K562 (cell line): ENCODE measurements at regions not wholly inside any gene's neighbourhood (a gene's known extent, or its start where the extent isn't known, plus 50 kb on each side); places are given as distances from the start of the nearest gene placed in this dataset.
A peak's percentile ranks its signal among the peaks of the same experiment; 100 is the strongest.

ENCODE experiments used
- ATAC-seq: fragments of 200-7000 bp; cut with Tn5 transposase; 3 replicates; pipeline ENCODE4 v1.9.1; 2020; ENCODE audit warnings: moderate library complexity
- BruUV-seq: library from RNA; stranded (reverse); fragments of 400-500 nt; replicated peaks from 2 replicates; lab custom pipeline; 2021; lab: Mats Ljungman, UMichigan
- CTCF ChIA-PET: fragments of 300-600 bp; formaldehyde crosslinking; extraction: SDS; loops from one replicate; lab custom pipeline; 2021; ENCODE audit warnings: low intra/inter-chr PET ratio; lab: Yijun Ruan, JAX
- POLR2A ChIA-PET: fragments of 300-600, 350-650 bp; sonication (Branson Sonifier 250); formaldehyde crosslinking; extraction: SDS; loops from one replicate; lab custom pipeline; 2021; ENCODE audit warnings: antibody characterized with exemption, inconsistent platforms; lab: Yijun Ruan, JAX
- DNase-seq, 4 experiments: peaks; one replicate each; pipeline versions ENCODE4 v3.0.0 to v3.0.0-alpha.2; 2011 to 2018; ENCODE audit warnings: low spot score in 3 of 4, mixed read lengths in 3 of 4; ENCODE audit errors: extremely low read depth in 1 of 4
- FAIRE-seq: peaks from 2 replicates; lab custom pipeline; 2011; peaks lifted over from hg19 to GRCh38; lab: Jason Lieb, UNC
- H2AFZ ChIP-seq: 2 replicates; pipeline ENCODE4 v1.6.0; 2011; ENCODE audit warnings: low read depth, low read length, control low read depth, inconsistent platforms
- H3K27ac ChIP-seq: fragments of 200-600 bp; 3 replicates; pipeline ENCODE4 v1.8.0; 2011; ENCODE audit warnings: low read depth, mild to moderate bottlenecking, control low read depth, inconsistent platforms, low read length, moderate library complexity, mixed read lengths; ENCODE audit errors: extremely low read depth
- H3K27me3 ChIP-seq, 2 experiments: fragments of 300-600 bp in 1 of 2; 2 replicates in 1 of 2; 3 replicates in 1 of 2; pipeline versions ENCODE4 v1.6.0 to v1.8.0; 2011; ENCODE audit warnings: inconsistent platforms in 2 of 2, low read length in 2 of 2, mild to moderate bottlenecking in 1 of 2, mixed read lengths in 1 of 2, moderate library complexity in 1 of 2; ENCODE audit not compliant: control insufficient read depth in 2 of 2, insufficient read depth in 2 of 2
- H3K36me3 ChIP-seq: fragments of 300-600 bp; 3 replicates; pipeline ENCODE4 v1.8.0; 2011; ENCODE audit warnings: mild to moderate bottlenecking, low read length, inconsistent platforms; ENCODE audit not compliant: control insufficient read depth, insufficient read depth
- H3K4me1 ChIP-seq, 2 experiments: fragments of 200-600 bp in 1 of 2; replicated peaks in 1 of 2; 2 replicates in 1 of 2; 3 replicates in 1 of 2; pipeline versions ENCODE4 v1.5.1 to v1.8.0; 2011; ENCODE audit warnings: inconsistent platforms in 2 of 2, low read length in 2 of 2, mild to moderate bottlenecking in 1 of 2, mixed read lengths in 1 of 2, moderate library complexity in 1 of 2; ENCODE audit not compliant: control insufficient read depth in 2 of 2, insufficient read depth in 2 of 2
- H3K4me2 ChIP-seq: 2 replicates; pipeline ENCODE4 v1.6.1; 2011; ENCODE audit warnings: low read length, control low read depth, inconsistent platforms, mixed read lengths; ENCODE audit not compliant: insufficient read depth
- H3K4me3 ChIP-seq: fragments of 200-600 bp; sonication (generic), shearing (Covaris generic); 2 replicates; pipeline ENCODE4 v1.5.1; 2016; ENCODE audit warnings: control low read depth, inconsistent platforms
- H3K79me2 ChIP-seq: fragments of 200-600 bp; 3 replicates; pipeline ENCODE4 v1.8.0; 2011; ENCODE audit warnings: low read length, inconsistent platforms; ENCODE audit not compliant: control insufficient read depth, insufficient read depth
- H3K9ac ChIP-seq, 2 experiments: 2 replicates each; pipeline versions ENCODE4 v1.6.0 to v1.6.1; 2011; ENCODE audit warnings: low read depth in 2 of 2, low read length in 2 of 2, control low read depth in 1 of 2, inconsistent platforms in 1 of 2, mild to moderate bottlenecking in 1 of 2, mixed read lengths in 1 of 2; ENCODE audit not compliant: insufficient read depth in 1 of 2
- H3K9me1 ChIP-seq: one replicate; pipeline ENCODE4 v1.6.0; 2011; ENCODE audit warnings: inconsistent platforms, mild to moderate bottlenecking, low read length, moderate library complexity; ENCODE audit not compliant: control insufficient read depth, insufficient read depth
- H3K9me3 ChIP-seq: replicated peaks from 2 replicates; pipeline ENCODE4 v1.5.1; 2011; ENCODE audit warnings: low read depth, low read length, inconsistent platforms; ENCODE audit not compliant: control insufficient read depth, insufficient read depth
- H4K20me1 ChIP-seq: replicated peaks from 2 replicates; pipeline ENCODE4 v1.6.1; 2011; ENCODE audit warnings: low read length, inconsistent platforms, mixed read lengths; ENCODE audit not compliant: control insufficient read depth, insufficient read depth
- E2F4 ChIP-seq: sonication (generic); formaldehyde crosslinking; IDR thresholded peaks from 2 replicates; pipeline ENCODE4 v1.8.0; 2022; ENCODE audit warnings: mild to moderate bottlenecking, low read depth, missing genetic modification reagents
- EHMT2 ChIP-seq: fragments of 450-650 bp; IDR thresholded peaks from 2 replicates; pipeline ENCODE4 v1.6.1; 2018; ENCODE audit warnings: antibody characterized with exemption
- HBP1 ChIP-seq: fragments of 450-650 bp; formaldehyde crosslinking; IDR thresholded peaks from 2 replicates; pipeline ENCODE4 v1.4.0; 2022; ENCODE audit warnings: missing genetic modification characterization
- HMBOX1 ChIP-seq: sonication (generic); IDR thresholded peaks from 2 replicates; pipeline ENCODE4 v1.6.1; 2016
- KAT7 ChIP-seq: sonication (generic); formaldehyde crosslinking; IDR thresholded peaks from 2 replicates; pipeline ENCODE4 v1.8.0; 2022; ENCODE audit warnings: missing genetic modification reagents, mild to moderate bottlenecking, borderline replicate concordance
- KDM2B ChIP-seq: fragments of 250-450 bp; sonication (Bioruptor Pico); IDR thresholded peaks from 2 replicates; pipeline ENCODE4 v1.8.0; 2021; ENCODE audit warnings: mild to moderate bottlenecking, moderate library complexity
- MYC ChIP-seq, 2 experiments: fragments of 250-450 bp in 1 of 2; sonication (Bioruptor Pico) in 1 of 2; IDR thresholded peaks; 2 replicates each; pipeline versions ENCODE4 v1.5.1 to v1.6.1; 2012 to 2021; ENCODE audit warnings: low read depth in 2 of 2, borderline replicate concordance in 1 of 2, improper control_type of control experiment in 1 of 2, low read length in 1 of 2, mild to moderate bottlenecking in 1 of 2, moderate library complexity in 1 of 2
- NCOA4 ChIP-seq: fragments of 450-650 bp; IDR thresholded peaks from 2 replicates; pipeline ENCODE4 v1.6.1; 2018; ENCODE audit warnings: mild to moderate bottlenecking; ENCODE audit not compliant: partially characterized antibody
- NR3C1 ChIP-seq: sonication (generic); formaldehyde crosslinking; IDR thresholded peaks from 2 replicates; pipeline ENCODE4 v1.8.1; 2022; ENCODE audit warnings: missing genetic modification reagents
- NR4A1 ChIP-seq, 2 experiments: fragments of 250-450 bp in 1 of 2; fragments of 450-650 bp in 1 of 2; sonication (Bioruptor Pico) in 1 of 2; IDR thresholded peaks; 2 replicates each; pipeline versions ENCODE4 v1.4.0 to v1.6.1; 2016 to 2020; ENCODE audit warnings: mild to moderate bottlenecking in 2 of 2, missing compliant biosample characterization in 1 of 2, missing genetic modification characterization in 1 of 2, moderate library complexity in 1 of 2
- NRF1 ChIP-seq, 2 experiments: fragments of 450-650 bp; IDR thresholded peaks in 1 of 2; conservative IDR thresholded peaks in 1 of 2; 2 replicates each; pipeline ENCODE4 v1.6.1; 2014; ENCODE audit warnings: mild to moderate bottlenecking in 2 of 2
- PTTG1 ChIP-seq: fragments of 450-650 bp; IDR thresholded peaks from 2 replicates; pipeline ENCODE4 v1.6.1; 2016; ENCODE audit warnings: low read depth, mild to moderate bottlenecking, missing genetic modification characterization, missing compliant biosample characterization
- RHOXF2B ChIP-seq: fragments of 250-450 bp; sonication (Bioruptor Pico); conservative IDR thresholded peaks from 2 replicates; pipeline ENCODE4 v1.5.1; 2021
- XRCC5 ChIP-seq: fragments of 200-400 bp; formaldehyde crosslinking; IDR thresholded peaks from 2 replicates; pipeline ENCODE4 v1.6.1; 2017; ENCODE audit warnings: low read depth, mild to moderate bottlenecking, low read length
- ZBTB7A ChIP-seq: IDR thresholded peaks from 2 replicates; pipeline ENCODE4 v1.6.1; 2011; ENCODE audit warnings: low read depth, mild to moderate bottlenecking, low read length, moderate library complexity, borderline replicate concordance; ENCODE audit not compliant: control insufficient read depth
- ZBTB8A ChIP-seq: fragments of 450-650 bp; IDR thresholded peaks from 2 replicates; pipeline ENCODE4 v1.6.1; 2018; ENCODE audit warnings: mild to moderate bottlenecking, moderate library complexity; ENCODE audit not compliant: partially characterized antibody
- ZNF41 ChIP-seq: fragments of 250-450 bp; sonication (Bioruptor Pico); conservative IDR thresholded peaks from 2 replicates; pipeline ENCODE4 v1.4.0; 2020; ENCODE audit warnings: mild to moderate bottlenecking
- WGBS: fragments of 100-300 bp; shearing (Covaris generic); methylation state at CpG from one replicate; pipeline ENCODE4 v1.1.6; 2016; ENCODE audit warnings: low coverage, mixed read lengths; ENCODE audit not compliant: insufficient coverage; ENCODE audit errors: missing lambda C conversion rate; 5-methylcytosine and 5-hydroxymethylcytosine counted together
- in situ Hi-C: fragments of 300-500 bp; cut with MboI; formaldehyde crosslinking; loops from 4 replicates; pipeline ENCODE4 v1.15.0; 2018; ENCODE audit warnings: inconsistent platforms, mixed read lengths
- intact Hi-C: fragments of 100-400 bp; cut with micrococcal nuclease; formaldehyde crosslinking; loops from 2 replicates; pipeline ENCODE4 v1.14.2; 2022

- Histone ChIP-seq H3K4me1 (no peaks in the 10 kb centered on the region; a peak in 1 of 5 replicates), H3K27ac (no peak overlapping the region), H3K9me3 (peaks cover 2% of the 10 kb centered on the region; the same call in 1 of the 2 replicates), H3K9me1 (no peaks in the 10 kb centered on the region), H3K27me3 (no peaks in the 10 kb centered on the region), H3K4me2 (no peak overlapping the region), H3K4me3 (no peak overlapping the region), H2AFZ (0 out of 2 replicates have a peak overlapping the region, but pooled peaks have one; percentile 13), H3K9ac (no peak overlapping the region), H4K20me1 (no peaks in the 10 kb centered on the region), H3K79me2 (no peaks in the 10 kb centered on the region), H3K36me3 (no peaks in the 10 kb centered on the region)
- intact Hi-C loops (no loop called here), in situ Hi-C loops (no loop called here)
- ATAC-seq: no peak
- ChIA-PET CTCF (no interaction called here), POLR2A (interaction anchor here (1.4 kb wide), 1 partner anchor 14 kb away, joined by 5 read pairs; no protein-coding TSS in a partner anchor)
- DNase-seq: no peak
- WGBS: 42% methylated on average over 3 of the region's 3 CpGs
- TF ChIP-seq EHMT2: no peak
- TF ChIP-seq RHOXF2B: no peak
- no peak for TF ChIP-seq ZBTB7A
- TF ChIP-seq HBP1 (CRISPR knock-in tag): no peak
- TF ChIP-seq MYC (IDR thresholded peaks at IDR 0.05; ENCODE audit: low read depth, low read length): no peak
- TF ChIP-seq MYC (CRISPR knock-in tag; IDR thresholded peaks at IDR 0.05; ENCODE audit: borderline replicate concordance, low read depth): no peak
- TF ChIP-seq KAT7 (CRISPR knock-in tag): no peak
- TF ChIP-seq ZBTB8A: no peak
- no peak for TF ChIP-seq NR4A1 (CRISPR knock-in tag; IDR thresholded peaks at IDR 0.05)
- TF ChIP-seq NR4A1 (tag; IDR thresholded peaks at IDR 0.05): no peak
- no peak for TF ChIP-seq HMBOX1
- TF ChIP-seq XRCC5: no peak
- no peak for TF ChIP-seq NR3C1 (CRISPR knock-in tag)
- no peak for TF ChIP-seq NRF1 (conservative IDR thresholded peaks at IDR 0.05 in 1 of 2, IDR thresholded peaks at IDR 0.05 in 1 of 2)
- no peak for TF ChIP-seq E2F4
- TF ChIP-seq PTTG1 (tag): no peak
- no peak for TF ChIP-seq KDM2B
- no peak for TF ChIP-seq NCOA4
- TF ChIP-seq ZNF41 (CRISPR knock-in tag): no peak
- no TSS peak for BruUV-seq
- no peak for FAIRE-seq
These were observed 57.6 kb upstream of the LIPC start for GRCh38 chr15:58374147-58374546.
